RCC 7860 (cell line): ENCODE measurements at regions not wholly inside any gene's neighbourhood (a gene's known extent, or its start where the extent isn't known, plus 50 kb on each side); places are given as distances from the start of the nearest gene placed in this dataset.
"Not testable (repeated sequence)": the region's sequence is repeated elsewhere in the genome, so short reads cannot be mapped to it uniquely, and the experiment has no call there.

Experiments used
- DNase-seq: peaks from one replicate; pipeline ENCODE4 v3.0.0-alpha.2; 2015; ENCODE audit warnings: low spot score
- FAIRE-seq: peaks from 2 replicates; lab custom pipeline; 2012; peaks lifted over from hg19 to GRCh38; lab: Jason Lieb, UNC

DNA sequence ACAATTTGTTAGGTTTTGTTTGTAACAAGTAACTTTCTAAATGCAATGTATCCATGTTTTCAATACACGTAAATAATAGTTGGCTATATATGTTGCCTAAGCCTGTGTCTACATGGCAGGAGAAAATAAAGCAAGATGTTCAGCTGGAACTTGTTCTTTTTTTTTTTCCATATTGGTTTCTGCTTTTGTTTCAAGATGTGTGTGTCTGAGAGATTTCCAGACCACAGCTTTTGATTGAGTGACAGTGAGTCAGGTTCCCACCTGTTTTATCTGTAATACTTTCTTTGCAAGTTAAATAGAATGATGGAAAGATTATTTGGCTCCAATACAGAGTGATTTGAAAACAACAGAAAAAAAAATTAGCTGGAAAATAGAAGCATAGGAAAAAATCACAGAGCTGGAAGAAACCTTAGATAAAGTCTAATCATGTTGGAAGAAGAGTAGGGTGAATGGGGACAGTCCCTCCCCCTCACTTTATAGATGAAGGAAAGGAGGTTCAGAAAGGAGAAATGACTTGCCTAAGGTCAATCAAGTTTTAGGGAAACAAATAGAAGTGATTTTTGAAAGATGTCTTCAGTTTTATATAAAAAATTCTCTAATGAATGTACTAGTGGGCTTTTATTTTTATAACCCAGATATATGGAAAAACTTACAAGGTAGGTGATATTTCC, 150.9 kb upstream of the STMND1 start:
- DNase-seq = no peak
- FAIRE-seq = no peak

- no peak for FAIRE-seq
These were observed 151.5 kb upstream of the STMND1 start for GRCh38 chr6:16950302-16950701.

DNA sequence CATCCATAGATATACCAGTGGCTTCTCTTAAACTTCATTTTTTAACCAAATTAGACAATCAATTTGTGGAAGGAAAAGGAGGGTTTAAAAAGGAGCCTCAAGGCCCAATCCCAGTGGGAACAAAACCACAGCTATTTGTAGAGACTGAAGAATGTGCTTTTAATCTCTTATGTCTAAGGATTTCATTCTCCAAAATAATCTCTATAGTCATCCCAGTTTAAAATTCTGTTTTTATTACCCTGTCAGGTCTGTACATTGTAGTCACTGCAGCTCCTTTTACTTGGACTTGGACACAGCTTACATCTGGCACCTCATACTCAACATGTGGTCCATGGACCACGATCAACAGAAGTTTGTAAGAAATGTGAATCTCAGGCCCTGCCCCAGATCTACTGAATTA, 152.1 kb upstream of the STMND1 start:
- no peak for FAIRE-seq

More at GRCh38 chr6:16950302-16950701, 151.5 kb upstream of the STMND1 start:
- DNase-seq = no peak

GRCh38 chr6:16948396-16948795, 153.5 kb upstream of the STMND1 start:
- FAIRE-seq (no peak), DNase-seq (no peak)

More for the DNA sequence above, 152.1 kb upstream of the STMND1 start:
- no peak for DNase-seq

DNA sequence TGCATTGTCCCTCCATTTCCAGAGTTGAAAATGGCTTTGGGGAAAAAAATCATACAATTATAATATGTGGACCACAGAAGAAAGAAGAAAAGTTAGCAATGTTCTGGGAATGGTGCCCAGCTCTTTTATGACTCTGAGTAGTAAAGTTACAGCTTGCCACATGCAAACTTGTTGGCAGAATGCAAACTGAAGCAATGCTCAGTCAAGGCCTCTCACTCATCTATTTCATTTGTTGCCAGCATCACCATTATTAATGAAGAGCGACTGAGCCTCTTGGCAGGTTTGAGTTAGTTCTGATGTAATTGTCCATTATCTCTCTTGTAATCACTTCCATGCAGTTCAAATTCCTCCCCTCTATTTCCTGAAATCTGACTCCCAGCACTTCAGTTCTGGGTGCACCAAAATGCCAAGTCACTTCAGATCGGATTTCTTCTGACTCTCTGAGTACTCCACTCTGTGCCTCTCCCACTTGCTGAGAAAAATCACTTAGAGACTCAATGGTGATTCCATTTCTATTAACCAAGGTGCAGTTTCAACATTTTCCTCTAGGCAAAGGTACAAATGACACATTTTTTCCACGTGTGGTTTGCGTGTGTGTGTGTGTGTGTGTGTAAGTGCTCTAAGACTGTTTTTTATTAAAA, 154.4 kb upstream of the STMND1 start:
- no peak for DNase-seq
- no peak for FAIRE-seq

DNA sequence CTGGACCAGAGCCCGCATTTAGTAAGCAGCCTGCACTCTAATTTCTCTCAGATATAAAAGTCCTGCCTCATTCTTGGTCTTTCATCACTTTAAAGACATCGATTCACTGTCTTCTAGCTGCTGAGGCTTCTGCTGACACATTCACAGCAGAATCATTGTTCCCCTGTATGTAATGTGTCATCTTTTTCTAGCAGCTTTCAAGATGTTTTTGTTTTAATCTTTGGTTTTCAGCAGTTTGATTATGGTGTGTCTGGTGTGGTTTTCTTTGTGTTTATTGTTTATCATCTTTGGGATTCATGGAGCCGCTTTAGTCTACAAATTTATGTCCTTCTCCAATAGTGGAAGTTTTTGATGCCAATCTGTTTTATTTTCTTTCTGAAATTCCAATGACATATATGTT, 157.3 kb upstream of the STMND1 start:
- FAIRE-seq (no peak), DNase-seq (no peak)

- FAIRE-seq (no peak), DNase-seq (no peak)
These were observed 162.0 kb upstream of the STMND1 start for GRCh38 chr6:16939839-16940238.

- no peak for DNase-seq
- FAIRE-seq = no peak
These were observed 162.5 kb upstream of the STMND1 start for GRCh38 chr6:16939351-16939750.

GRCh38 chr6:16936893-16937292, 165.0 kb upstream of the STMND1 start:
- DNase-seq (no peak), FAIRE-seq (no peak)

- FAIRE-seq (no peak), DNase-seq (no peak)
These were observed 167.9 kb upstream of the STMND1 start for GRCh38 chr6:16933961-16934360.

DNA sequence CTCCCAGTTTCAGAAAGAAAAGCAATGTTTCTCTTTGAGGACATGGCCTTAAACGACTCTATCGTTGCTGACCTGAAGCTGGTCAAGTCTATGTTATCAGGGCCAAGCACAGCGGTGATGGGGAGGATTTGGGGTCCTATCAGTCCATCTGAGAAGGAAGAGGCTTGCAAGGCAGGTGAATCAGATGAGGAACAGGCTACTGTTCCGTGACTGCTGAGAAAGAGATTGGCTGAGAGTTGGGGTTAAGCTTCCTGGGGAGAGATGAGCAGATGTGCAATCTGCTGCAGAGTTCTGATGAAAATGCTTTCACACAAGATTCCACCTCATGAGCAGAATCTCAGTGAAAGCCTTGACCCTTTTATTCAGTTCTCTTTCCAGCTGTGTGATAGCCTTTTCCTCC, 168.3 kb upstream of the STMND1 start:
- FAIRE-seq = no peak
- DNase-seq = no peak

DNA sequence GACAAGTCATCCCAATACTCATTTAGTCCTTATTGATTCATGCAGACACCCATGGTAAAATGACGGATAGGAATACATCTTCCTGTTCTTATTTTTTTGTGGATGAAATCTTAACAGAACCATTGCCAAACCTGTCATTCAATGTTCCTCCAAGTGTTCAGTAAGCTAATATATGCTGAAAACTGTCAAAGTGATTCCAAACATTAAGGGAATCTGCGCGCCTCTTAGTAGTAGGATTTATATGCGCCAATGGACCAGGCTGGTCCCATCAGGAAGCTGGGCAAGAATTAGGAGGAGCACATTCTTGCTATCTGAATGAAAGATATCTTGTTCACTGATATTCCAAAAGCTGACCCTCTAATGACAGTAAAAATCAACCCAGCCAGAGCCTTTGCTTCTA, 168.9 kb upstream of the STMND1 start:
- FAIRE-seq = no peak

GRCh38 chr6:16931079-16931478, 169.8 kb upstream of the ATXN1 start:
- not testable (repeated sequence) for DNase-seq, FAIRE-seq

More for the DNA sequence above, 168.9 kb upstream of the STMND1 start:
- no peak for DNase-seq

- no peak for FAIRE-seq
These were observed 169.2 kb upstream of the ATXN1 start for GRCh38 chr6:16930432-16930831.

GRCh38 chr6:16929809-16930208, 168.5 kb upstream of the ATXN1 start:
- DNase-seq (no peak), FAIRE-seq (no peak)

More at GRCh38 chr6:16930432-16930831, 169.2 kb upstream of the ATXN1 start:
- no peak for DNase-seq

DNA sequence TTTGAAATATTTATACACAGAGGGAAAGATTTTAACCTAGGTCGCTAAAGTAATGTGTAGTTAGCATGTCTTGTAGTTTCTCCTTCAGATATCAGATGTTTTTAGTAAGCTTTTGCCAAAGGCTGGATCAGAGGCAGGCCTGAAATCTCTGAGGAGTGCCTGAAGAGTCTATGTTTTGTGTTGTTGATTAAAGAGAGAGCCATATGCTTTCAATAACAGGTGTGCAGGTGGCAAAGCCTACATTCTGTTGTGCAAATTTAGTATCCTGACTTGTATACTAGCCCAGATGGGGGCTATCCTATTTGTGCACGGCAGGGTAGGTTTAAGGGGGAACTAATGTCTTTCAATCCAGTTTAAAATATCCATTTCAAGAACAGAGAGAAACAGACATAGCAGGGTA, 167.1 kb upstream of the ATXN1 start:
- no peak for DNase-seq
- no peak for FAIRE-seq

- FAIRE-seq (no peak), DNase-seq (no peak)
These were observed 165.9 kb upstream of the ATXN1 start for GRCh38 chr6:16927205-16927604.

- DNase-seq (no peak), FAIRE-seq (no peak)
These were observed 164.2 kb upstream of the ATXN1 start for GRCh38 chr6:16925461-16925860.

DNA sequence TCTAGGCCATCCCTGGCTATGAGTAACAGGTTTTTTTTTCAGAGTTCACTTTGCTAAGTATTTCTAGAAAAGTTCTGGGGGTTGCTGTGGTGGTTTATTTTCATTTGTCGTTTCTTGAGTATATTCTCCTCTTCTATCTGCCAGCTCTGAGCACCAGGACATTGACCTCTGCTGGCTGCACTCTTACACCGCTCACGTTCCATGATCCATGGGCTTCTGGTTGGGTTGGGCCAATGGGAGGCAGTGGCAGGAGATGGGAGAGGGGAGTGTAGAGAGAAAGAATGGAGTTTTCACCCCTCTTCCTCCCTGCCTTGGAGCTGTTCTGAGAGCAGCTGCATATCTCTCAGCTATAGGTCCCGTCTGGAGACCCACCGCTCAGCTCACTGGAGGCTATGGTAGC, 161.0 kb upstream of the ATXN1 start:
- no peak for DNase-seq
- FAIRE-seq = no peak

DNA sequence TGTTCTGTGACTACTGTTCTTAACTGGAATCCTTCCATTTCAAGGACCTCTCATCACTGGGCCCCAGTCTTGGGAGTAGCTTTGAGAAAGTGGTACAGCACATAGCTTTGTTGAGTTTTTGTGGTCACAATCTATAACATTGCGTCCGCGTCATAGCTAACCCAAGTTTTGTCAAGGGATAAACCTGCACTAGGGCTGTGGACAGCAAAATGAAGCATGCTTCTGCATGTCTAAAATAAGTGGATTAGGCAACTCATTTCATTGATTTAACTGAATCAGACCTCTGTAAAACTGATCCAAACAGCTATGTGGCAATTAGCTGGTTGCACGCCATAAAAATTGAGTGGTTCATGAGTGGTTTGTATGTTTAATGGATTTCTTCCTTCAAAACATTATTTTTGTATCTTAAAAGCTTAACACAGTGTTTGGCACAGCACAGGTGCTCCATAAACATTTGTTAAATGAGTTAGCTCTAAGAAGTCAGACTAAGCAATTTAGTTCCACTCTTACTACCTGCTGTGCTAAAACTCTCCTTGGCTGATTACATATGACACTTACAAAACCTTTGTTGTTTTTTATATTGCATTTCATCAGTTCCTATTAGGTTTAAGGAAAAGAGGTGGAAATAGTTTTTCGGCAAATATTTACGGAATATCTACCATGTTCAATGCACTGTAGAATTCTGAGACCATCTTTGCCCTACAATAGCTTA, 160.3 kb upstream of the ATXN1 start:
- FAIRE-seq = no peak
- no peak for DNase-seq

DNA sequence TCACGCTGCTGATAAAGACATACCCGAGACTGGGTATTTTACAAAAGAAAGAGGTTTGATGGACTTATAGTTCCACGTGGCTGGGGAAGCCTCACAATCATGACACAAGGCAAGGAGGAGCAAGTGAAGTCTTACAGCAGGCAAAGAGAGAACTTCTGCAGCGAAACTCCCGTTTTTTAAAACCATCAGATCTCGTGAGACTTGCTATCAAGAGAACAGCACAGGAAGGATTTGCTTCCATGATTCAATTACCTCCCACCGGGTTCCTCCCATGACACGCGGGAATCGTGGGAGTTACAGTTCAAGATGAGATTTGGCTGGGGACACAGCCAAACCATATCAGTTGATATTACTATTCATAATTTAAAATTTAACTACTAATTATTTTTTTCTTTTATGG, 157.3 kb upstream of the ATXN1 start:
- DNase-seq (no peak), FAIRE-seq (no peak)

GRCh38 chr6:16914184-16914583, 152.9 kb upstream of the ATXN1 start:
- DNase-seq = no peak
- no peak for FAIRE-seq
